Gastroesophageal sphincter (tissue), 4 donors: ENCODE measurements at regions not wholly inside any gene's neighbourhood (a gene's known extent, or its start where the extent isn't known, plus 50 kb on each side); places are given as distances from the start of the nearest gene placed in this dataset.

ENCODE experiments used
- ATAC-seq: fragments of 150-250 bp; one replicate; pipeline ENCODE4 v1.9.1; 2016; ENCODE audit warnings: mild to moderate bottlenecking, moderate library complexity
- H3K27ac ChIP-seq, 4 donors: fragments of 200-600 bp; sonication (generic) in 3 of 4; 1 replicate in 3 of 4; 2 replicates in 1 of 4; pipeline ENCODE4 v1.5.1; 2016 to 2019
- H3K27me3 ChIP-seq: fragments of 200-600 bp; sonication (generic); one replicate; pipeline ENCODE4 v1.5.1; 2019
- H3K36me3 ChIP-seq, 2 donors: fragments of 200-600 bp; sonication (generic); one replicate each; pipeline ENCODE4 v1.5.1; 2019; ENCODE audit warnings: control low read depth in 1 of 2
- H3K4me1 ChIP-seq, 3 donors: fragments of 200-600 bp; sonication (generic); 1 replicate in 2 of 3; 2 replicates in 1 of 3; pipeline ENCODE4 v1.5.1; 2016 to 2019; ENCODE audit warnings: control low read depth in 2 of 3
- H3K4me3 ChIP-seq, 2 donors: fragments of 200-600 bp; sonication (generic); one replicate each; pipeline ENCODE4 v1.5.1; 2019; ENCODE audit warnings: mild to moderate bottlenecking in 1 of 2, moderate library complexity in 1 of 2
- H3K9me3 ChIP-seq, 3 donors: fragments of 200-600 bp; sonication (generic); one replicate each; pipeline ENCODE4 v1.5.1; 2017 to 2019; ENCODE audit warnings: control low read depth in 2 of 3
- CTCF ChIP-seq, 4 experiments: fragments of 200-600 bp in 2 of 4; fragments of 450-650 bp in 2 of 4; sonication (generic) in 1 of 4; IDR thresholded peaks; one replicate each; pipeline ENCODE4 v1.5.1; 2017 to 2019; ENCODE audit warnings: antibody characterized with exemption in 4 of 4, mild to moderate bottlenecking in 2 of 4, moderate library complexity in 2 of 4
- EP300 ChIP-seq: sonication (generic); formaldehyde crosslinking; IDR thresholded peaks from one replicate; pipeline ENCODE4 v1.6.1; 2017; ENCODE audit warnings: antibody characterized with exemption, mild to moderate bottlenecking
- POLR2A ChIP-seq, 2 donors: fragments of 450-650 bp; IDR thresholded peaks; one replicate each; pipeline ENCODE4 v1.6.1; 2017; ENCODE audit warnings: antibody characterized with exemption in 2 of 2, mild to moderate bottlenecking in 2 of 2, moderate library complexity in 1 of 2
- POLR2AphosphoS5 ChIP-seq: sonication (generic); formaldehyde crosslinking; IDR thresholded peaks from one replicate; pipeline ENCODE4 v1.6.1; 2017; ENCODE audit warnings: antibody characterized with exemption
- WGBS, 2 donors: methylation state at CpG; one replicate each; pipeline ENCODE4 v1.1.5; 2018; ENCODE audit warnings: low coverage in 1 of 2; 5-methylcytosine and 5-hydroxymethylcytosine counted together

- no peak for TF ChIP-seq POLR2AphosphoS5
- no peak for TF ChIP-seq EP300
- no peak for TF ChIP-seq CTCF (IDR thresholded peaks at IDR 0.05)
- TF ChIP-seq POLR2A (IDR thresholded peaks at IDR 0.05) = no peak
These were observed 76.2 kb upstream of the COL5A1 start for GRCh38 chr9:134565316-134565915.

GRCh38 chr9:134566196-134566847 lies 75.3 kb upstream of the COL5A1 start:
- no peak for ATAC-seq
- H3K4me1 ChIP-seq = no peaks in the 10 kb centered on the region
- H3K27ac ChIP-seq = no peak overlapping the region
- TF ChIP-seq EP300 = no peak
- TF ChIP-seq CTCF (IDR thresholded peaks at IDR 0.05) = no peak
- no peak for TF ChIP-seq POLR2AphosphoS5
- TF ChIP-seq POLR2A (IDR thresholded peaks at IDR 0.05) = no peak
- H3K9me3 ChIP-seq = peaks cover 0 to 21% (median 0%) of the 10 kb centered on the region in 3 donors
- H3K4me3 ChIP-seq = no peak overlapping the region
- WGBS, 2 donors = 75 to 91% methylated on average over 2 to 15 of the region's 18 CpGs
- no peaks in the 10 kb centered on the region for H3K36me3 ChIP-seq
- H3K27me3 ChIP-seq = no peaks in the 10 kb centered on the region

More at GRCh38 chr9:134565316-134565915, 76.2 kb upstream of the COL5A1 start:
- Histone ChIP-seq H3K9me3 (peaks cover 0 to 21% (median 0%) of the 10 kb centered on the region in 3 donors), H3K27ac (no peak overlapping the region), H3K36me3 (no peaks in the 10 kb centered on the region), H3K27me3 (no peaks in the 10 kb centered on the region), H3K4me1 (no peaks in the 10 kb centered on the region), H3K4me3 (no peak overlapping the region)
- 89 to 93% methylated on average over 5 to 7 of the region's 14 CpGs for WGBS, 2 donors
- no peak for ATAC-seq

GRCh38 chr9:134566936-134567335 lies 74.7 kb upstream of the COL5A1 start:
- H3K27me3 ChIP-seq = no peaks in the 10 kb centered on the region
- H3K4me1 ChIP-seq = no peaks in the 10 kb centered on the region
- TF ChIP-seq POLR2AphosphoS5 (no peak), EP300 (no peak), POLR2A (IDR thresholded peaks at IDR 0.05) (no peak), CTCF (IDR thresholded peaks at IDR 0.05) (no peak)
- H3K27ac ChIP-seq = no peak overlapping the region
- 100% methylated on average over 2 of the region's 5 CpGs; no CpG with 5 or more reads in 1 of the 2 donors for WGBS, 2 donors
- H3K4me3 ChIP-seq = no peak overlapping the region
- no peaks in the 10 kb centered on the region for H3K36me3 ChIP-seq
- peaks cover 0 to 21% (median 0%) of the 10 kb centered on the region in 3 donors for H3K9me3 ChIP-seq
- no peak for ATAC-seq

- no peak for ATAC-seq
- no CpG with 5 or more reads among the region's 5 CpGs for WGBS, 2 donors
- H3K4me3 ChIP-seq = no peak overlapping the region
These were observed 73.5 kb upstream of the COL5A1 start for GRCh38 chr9:134568116-134568515.

More at GRCh38 chr9:134568116-134568515, 73.5 kb upstream of the COL5A1 start:
- no peak for TF ChIP-seq POLR2AphosphoS5
- no peak for TF ChIP-seq POLR2A (IDR thresholded peaks at IDR 0.05)
- no peak for TF ChIP-seq CTCF (IDR thresholded peaks at IDR 0.05)
- TF ChIP-seq EP300 = no peak
- Histone ChIP-seq H3K27me3 (no peaks in the 10 kb centered on the region), H3K27ac (no peak overlapping the region), H3K9me3 (peaks cover 0 to 21% (median 0%) of the 10 kb centered on the region in 3 donors), H3K36me3 (no peaks in the 10 kb centered on the region), H3K4me1 (no peaks in the 10 kb centered on the region)
